Stimulated activated CD4-positive, alpha-beta T cell treated with anti-CD3 and anti-CD28 coated beads, Interleukin-1b, Interleukin-23, amount 100 ng/mL, for 4 hours (primary cell): ENCODE measurements at regions not wholly inside any gene's neighbourhood (a gene's known extent, or its start where the extent isn't known, plus 50 kb on each side); places are given as distances from the start of the nearest gene placed in this dataset.
"Not testable (repeated sequence)": the region's sequence is repeated elsewhere in the genome, so short reads cannot be mapped to it uniquely, and the experiment has no call there.

Source experiments
- DNase-seq, 2 donors: peaks; one replicate each; pipeline ENCODE4 v3.0.0-alpha.2; 2020; ENCODE audit warnings: low read depth in 2 of 2

DNA sequence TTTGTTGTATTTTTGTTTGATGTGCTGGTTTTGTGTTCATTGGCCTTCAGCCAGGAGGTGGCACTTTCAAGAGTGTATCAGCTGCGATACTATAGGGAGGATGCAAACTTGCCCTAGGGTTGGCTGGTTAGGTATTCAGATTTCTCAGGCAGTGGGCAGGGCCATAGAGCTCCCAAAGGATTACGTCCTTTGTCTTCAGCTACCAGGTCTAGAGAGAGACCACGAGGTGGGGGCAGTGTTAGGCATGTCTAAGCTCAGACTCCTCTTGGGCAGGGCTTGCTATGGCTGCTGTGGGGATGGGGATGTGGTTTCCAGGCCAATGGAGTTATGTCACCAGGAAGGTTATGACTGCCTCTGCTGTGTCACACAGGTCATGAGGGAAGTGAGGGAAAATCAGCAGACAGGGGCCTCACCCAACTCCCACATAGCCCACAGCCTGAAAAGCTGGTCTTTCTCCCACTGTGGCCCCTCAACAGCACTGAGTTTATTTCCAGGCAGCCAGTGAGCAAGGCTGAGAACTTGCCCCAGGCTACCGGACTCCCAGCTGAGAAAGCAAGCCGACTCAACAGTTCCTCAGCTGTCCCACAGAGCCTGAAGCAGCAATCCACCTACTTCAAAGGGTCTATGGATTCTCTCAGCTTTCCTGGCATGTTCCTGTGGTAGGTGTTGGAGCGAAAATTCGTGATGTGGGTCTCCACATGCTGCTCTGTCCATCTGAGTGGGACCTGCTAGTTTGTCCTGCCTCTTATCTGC lies 227.4 kb upstream of the COBL start:
- DNase-seq: no peak

DNA sequence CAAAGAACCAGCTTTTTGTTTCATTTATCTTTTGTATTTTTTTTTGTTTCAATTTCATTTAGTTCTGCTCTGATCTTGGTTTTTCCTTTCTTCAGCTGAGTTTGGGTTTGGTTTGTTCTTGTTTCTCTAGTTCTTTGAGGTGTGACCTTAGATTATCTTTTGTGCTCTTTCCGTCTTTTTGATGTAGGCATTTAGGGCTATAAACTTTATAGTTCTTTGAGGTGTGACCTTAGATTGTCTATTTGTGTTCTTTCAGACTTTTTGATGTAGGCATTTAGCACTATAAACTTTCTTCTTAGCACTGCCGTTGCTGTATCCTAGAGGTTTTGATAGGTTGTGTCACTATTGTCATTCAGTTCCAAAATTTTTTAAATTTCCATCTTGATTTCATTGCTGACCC lies 224.3 kb upstream of the COBL start:
- DNase-seq: not testable (repeated sequence)

GRCh38 chr7:51539840-51540239 lies 223.2 kb upstream of the COBL start:
- no peak for DNase-seq

GRCh38 chr7:51528172-51528571 lies 211.6 kb upstream of the COBL start:
- DNase-seq: no peak

- DNase-seq: no peak
Observed at GRCh38 chr7:51521694-51522312, 205.2 kb upstream of the COBL start.

DNA sequence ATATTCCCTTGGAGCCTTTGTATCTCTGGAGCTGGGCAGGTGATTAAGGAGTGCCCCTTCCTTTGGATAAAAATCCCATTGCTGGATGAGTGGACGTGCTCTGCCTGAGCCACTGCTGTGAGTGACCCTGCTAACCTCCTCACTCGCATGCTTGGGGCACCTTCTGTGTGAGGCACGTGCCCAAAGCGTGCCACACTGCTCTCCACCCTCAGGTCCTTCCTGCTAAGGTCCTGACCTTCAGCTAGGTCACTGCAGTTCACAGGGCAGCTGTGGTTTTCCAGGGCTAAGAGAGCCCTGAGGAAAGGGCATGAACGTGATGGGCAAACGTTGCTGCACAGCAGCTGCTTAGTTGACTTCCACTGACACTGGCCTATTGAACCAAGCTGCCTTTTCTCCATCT lies 204.4 kb upstream of the COBL start:
- DNase-seq: no peak

DNA sequence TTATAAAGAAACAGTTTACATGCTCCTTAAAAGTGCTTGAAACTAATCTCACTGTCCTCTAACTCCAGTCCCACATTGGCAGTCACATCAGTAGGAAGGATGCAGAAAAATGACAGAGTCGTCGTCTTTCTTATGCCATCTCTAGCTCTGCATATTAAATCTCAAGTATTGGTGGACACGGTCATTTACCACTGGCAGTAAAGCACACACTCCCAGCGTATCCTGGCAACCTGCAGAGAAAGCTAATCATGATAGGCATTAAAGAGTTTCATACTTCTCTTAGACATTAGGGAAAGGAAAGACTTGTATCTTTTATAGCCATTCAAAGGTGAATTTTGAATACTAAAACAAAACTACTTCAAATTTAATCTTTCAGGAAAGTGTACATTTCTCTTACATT lies 202.0 kb upstream of the COBL start:
- DNase-seq: no peak

DNA sequence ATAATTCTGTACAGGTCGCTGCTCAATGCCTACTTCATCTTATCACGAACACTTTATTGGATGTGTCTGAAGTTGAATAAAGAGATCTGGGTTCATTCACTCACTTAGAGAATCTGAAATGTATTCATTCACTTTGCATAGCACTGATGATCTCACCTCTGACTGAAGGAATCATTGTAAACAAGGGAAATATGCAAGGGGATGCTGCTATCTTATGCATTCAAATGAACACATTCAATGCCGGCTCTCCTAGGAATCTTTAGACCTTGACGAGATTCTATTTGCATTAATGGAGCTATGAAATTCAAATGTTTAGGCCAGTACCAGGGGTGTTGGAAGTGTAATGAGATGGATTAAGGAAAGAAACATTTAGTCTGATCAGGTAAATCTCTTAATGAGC lies 200.6 kb upstream of the COBL start:
- no peak for DNase-seq

DNA sequence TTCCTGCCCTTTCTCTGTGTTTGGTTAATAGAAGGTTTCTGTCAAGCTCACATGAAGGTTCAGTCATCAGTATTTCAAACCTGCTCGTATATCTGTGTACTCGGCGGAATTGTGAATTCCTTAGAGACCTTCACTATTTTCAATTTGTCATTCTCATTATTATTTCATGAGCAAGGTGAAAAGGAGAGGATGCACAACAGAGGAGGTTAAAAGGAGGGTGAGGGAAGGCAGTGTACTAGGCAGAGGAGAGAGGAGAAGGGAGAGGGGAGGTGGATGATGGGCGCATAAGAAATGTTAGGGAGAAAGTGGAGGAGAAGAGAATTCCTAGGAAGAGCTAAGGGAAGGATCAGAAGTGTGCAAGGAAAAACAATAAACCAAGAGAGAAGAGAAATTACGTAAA lies 185.0 kb upstream of the COBL start:
- DNase-seq: no peak

DNA sequence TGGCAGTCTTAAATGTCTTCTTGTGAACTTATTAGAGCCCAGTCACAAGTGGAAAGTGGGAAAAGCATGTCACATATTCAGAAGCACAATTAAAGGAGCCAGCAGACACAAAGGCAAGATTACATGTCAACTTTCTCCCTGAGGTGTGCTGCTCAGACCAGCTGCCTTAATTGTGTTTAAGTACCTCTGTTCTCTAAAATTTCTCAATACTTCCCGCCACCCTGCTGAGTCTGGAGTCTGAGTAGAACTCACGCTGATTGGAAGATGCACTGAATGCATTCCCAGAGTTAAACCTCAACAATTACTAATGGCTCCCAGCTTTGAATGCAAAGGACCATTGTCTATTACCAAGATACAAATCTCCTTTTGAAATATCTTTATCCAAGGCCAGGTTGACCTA lies 166.4 kb upstream of the COBL start:
- DNase-seq: no peak

DNA sequence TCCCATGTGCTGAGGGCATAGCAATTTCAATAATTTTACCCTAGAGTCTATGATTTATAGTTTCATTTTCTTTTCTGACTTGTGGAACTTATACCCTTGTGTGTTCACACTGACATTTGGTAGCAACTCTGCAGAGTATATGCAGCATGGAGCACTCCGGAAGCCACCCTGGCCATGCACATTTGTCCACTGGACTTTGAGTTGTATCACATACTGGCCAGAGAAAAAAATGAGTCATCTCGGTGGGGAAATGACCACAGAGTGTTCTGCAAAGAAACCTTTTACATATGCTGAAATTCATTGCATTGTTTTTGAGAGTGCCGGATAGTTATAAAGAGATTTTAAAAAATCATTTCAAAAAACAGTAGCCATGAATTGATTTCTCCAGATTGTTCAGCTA lies 164.8 kb upstream of the COBL start:
- no peak for DNase-seq

- DNase-seq: no peak
Observed at GRCh38 chr7:51477819-51478218, 161.2 kb upstream of the COBL start.

GRCh38 chr7:51477323-51477722 lies 160.7 kb upstream of the COBL start:
- DNase-seq: no peak

DNA sequence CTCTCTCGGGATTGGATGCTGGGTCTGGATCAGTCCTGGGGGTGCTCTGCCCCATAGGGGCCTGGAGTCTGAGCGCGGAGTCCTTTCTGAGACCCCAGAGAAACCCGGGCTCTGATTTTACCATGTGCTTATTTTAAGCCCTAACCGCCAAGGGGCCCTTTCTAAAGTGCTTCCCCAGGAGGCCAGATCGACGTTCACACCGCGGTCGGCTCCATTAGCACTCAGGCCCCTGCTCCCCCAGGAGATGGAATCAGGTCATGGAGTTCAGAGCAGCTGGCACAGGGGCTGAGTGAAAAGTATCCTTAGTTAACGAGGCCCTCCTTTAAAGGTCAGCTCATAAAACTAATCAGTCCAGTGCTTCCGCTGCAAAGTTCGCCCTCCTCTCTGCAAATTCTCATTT lies 159.4 kb upstream of the COBL start:
- no peak for DNase-seq

DNA sequence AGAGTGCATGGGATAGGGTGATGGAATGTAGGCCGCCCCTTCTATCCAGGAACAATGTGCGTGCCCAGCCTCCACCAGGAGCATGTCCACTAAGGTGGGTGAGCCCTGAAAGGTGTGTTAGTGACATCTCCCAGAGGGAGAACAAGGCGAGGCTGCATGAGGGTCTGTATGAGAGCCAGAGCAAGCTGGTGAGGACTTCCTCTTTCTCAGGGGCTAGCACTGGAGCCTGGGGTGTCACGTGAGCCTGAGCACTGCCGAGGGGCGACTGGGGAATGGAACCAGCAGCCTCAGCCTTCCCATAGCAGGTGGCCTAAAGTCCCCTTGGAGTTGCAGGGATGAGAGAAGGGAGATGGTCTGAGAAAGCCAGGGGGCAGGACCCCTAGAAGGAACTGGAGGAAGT lies 156.3 kb upstream of the COBL start:
- DNase-seq: no peak

DNA sequence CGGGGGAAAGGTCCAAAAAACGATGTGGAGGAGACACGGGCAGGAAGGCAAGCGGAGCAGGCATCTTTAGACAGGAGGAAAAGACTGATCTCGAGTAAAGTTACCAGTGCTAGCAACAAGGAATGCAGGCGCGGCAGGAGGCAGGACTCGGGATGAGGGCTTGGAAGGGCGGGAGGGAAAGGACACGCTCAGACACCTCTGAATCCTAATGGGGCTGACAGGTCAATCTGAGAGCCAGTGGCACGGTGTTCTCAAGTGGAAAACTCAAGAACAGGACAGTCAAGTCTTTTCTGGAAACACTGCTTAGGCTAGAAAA lies 155.3 kb upstream of the COBL start:
- no peak for DNase-seq

GRCh38 chr7:51471210-51471980 lies 154.8 kb upstream of the COBL start:
- no peak for DNase-seq

DNA sequence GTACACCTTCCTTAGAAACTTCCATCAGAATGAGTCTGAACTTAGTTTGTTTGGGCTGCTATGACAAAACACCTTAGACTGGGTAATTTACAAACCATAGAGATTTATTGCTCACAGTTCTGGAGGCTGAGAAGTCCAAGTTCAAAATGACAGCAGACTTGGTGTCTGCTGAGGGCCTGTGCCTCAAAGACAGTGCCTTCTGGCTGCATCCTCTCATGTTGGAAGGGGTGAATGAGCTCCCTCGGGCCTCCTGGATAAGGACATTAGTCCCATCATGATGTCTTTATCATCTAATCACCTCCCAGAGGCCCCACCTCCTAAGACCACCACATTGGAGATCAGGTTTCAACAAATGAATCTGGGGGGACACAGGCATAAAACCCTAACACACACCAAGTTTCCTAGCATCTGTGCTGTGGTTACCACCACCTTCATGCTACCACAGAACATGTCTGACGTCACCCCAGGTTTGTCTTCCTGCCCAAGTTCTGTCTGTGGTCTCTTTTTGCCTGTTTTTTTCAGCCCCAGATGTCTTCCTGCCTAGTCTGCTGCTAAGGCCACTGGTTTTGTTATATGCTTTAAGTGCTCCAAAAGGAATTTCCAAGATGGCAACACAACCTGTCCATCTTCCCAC lies 150.9 kb upstream of the COBL start:
- DNase-seq: no peak

DNA sequence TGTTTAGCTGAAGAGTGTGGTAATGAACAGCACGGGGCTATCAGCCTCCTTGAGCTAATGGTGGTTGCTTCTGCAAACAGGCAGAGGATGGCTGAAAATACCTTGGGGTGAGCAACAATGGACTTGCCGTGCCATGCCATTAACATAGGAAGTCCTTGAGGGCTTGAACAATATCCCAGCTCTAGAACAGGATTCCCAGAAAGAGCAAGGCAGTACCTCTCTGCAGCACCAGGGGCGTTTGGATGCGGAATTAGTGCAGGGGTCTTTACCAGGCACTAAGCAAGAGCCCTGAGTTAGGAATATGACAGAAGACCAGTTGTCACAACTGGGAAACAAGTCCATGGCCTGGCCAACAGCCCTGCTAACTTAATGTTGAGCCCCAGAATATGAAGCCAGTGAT lies 143.2 kb upstream of the COBL start:
- no peak for DNase-seq

- DNase-seq: no peak
Observed at GRCh38 chr7:51458693-51459092, 142.1 kb upstream of the COBL start.

DNA sequence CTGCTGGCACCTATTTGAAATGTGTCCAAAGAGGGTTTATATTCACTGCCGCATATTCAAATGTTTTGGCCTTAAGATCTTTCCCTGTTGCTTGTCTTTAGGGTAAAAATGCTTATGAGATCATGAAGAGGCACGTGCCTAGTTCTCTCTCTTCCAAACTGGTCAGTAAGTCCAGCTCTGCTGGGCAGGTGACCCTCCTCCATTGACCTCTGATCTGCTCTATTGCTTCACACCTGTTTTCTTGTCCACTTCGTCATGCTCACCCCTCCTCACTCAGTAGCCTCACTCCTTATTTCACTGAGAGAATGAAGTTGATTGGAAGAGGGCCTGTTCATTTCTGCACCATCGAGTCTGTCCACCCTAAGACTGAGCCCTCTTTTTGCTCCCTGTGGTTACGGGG lies 140.5 kb upstream of the COBL start:
- DNase-seq: no peak

- DNase-seq: no peak
Observed at GRCh38 chr7:51456431-51457060, 139.9 kb upstream of the COBL start.
